ENCODE measurements at regions not wholly inside any gene's neighbourhood (a gene's known extent, or its start where the extent isn't known, plus 50 kb on each side); places are given as distances from the start of the nearest gene placed in this dataset.
"Not testable (repeated sequence)": the region's sequence is repeated elsewhere in the genome, so short reads cannot be mapped to it uniquely, and the experiment has no call there.

- intact Hi-C loops (cut with micrococcal nuclease): loop anchor here (2.0 kb wide), 3 partner anchors 49 to 165 kb away; partner anchors contain the start of gene XRCC2
Measured at GRCh38 chr7:152511736-152512135, 75.9 kb upstream of the KMT2C start.

GRCh38 chr7:152508701-152509100, 72.9 kb upstream of the KMT2C start:
- H3K27ac Mint-ChIP-seq: no peak overlapping the region
- DNase-seq: no peak
- peaks cover 7% of the 10 kb centered on the region for H3K4me1 Mint-ChIP-seq (ENCODE audit: low read depth)
- CTCF ChIA-PET: interaction anchor here (0.7 kb wide), 1 partner anchor 12 kb away, joined by 3 read pairs; no protein-coding TSS in a partner anchor
- H3K9me3 Mint-ChIP-seq: no peaks in the 10 kb centered on the region
- intact Hi-C loops (cut with micrococcal nuclease): no loop called here
- H3K36me3 Mint-ChIP-seq (ENCODE audit: low read depth): no peaks in the 10 kb centered on the region
- H3K27me3 Mint-ChIP-seq (ENCODE audit: low read depth): no peaks in the 10 kb centered on the region
- no peak overlapping the region for H3K4me3 Mint-ChIP-seq

More at GRCh38 chr7:152511736-152512135, 75.9 kb upstream of the KMT2C start:
- peaks cover 8% of the 10 kb centered on the region for H3K4me1 Mint-ChIP-seq (ENCODE audit: low read depth)
- DNase-seq: no peak
- CTCF ChIA-PET: interaction anchor here (0.6 to 1.3 kb wide), 2 partner anchors 33 to 175 kb away, joined by 3 read pairs; no protein-coding TSS in a partner anchor
- H3K9me3 Mint-ChIP-seq: no peaks in the 10 kb centered on the region
- no peaks in the 10 kb centered on the region for H3K27me3 Mint-ChIP-seq (ENCODE audit: low read depth)
- no peaks in the 10 kb centered on the region for H3K36me3 Mint-ChIP-seq (ENCODE audit: low read depth)
- H3K4me3 Mint-ChIP-seq: peak overlapping the region; percentile 39
- H3K27ac Mint-ChIP-seq: no peak overlapping the region

GRCh38 chr7:152505606-152506005, 69.8 kb upstream of the KMT2C start:
- no peaks in the 10 kb centered on the region for H3K9me3 Mint-ChIP-seq
- intact Hi-C loops (cut with micrococcal nuclease): no loop called here
- H3K36me3 Mint-ChIP-seq (ENCODE audit: low read depth): no peaks in the 10 kb centered on the region
- CTCF ChIA-PET: no interaction called here
- DNase-seq: no peak
- no peaks in the 10 kb centered on the region for H3K4me1 Mint-ChIP-seq (ENCODE audit: low read depth)
- no peak overlapping the region for H3K27ac Mint-ChIP-seq
- no peaks in the 10 kb centered on the region for H3K27me3 Mint-ChIP-seq (ENCODE audit: low read depth)
- no peak overlapping the region for H3K4me3 Mint-ChIP-seq

GRCh38 chr7:152504816-152505215, 69.0 kb upstream of the KMT2C start:
- Mint-ChIP-seq H3K4me1 (ENCODE audit: low read depth) (no peaks in the 10 kb centered on the region), H3K9me3 (no peaks in the 10 kb centered on the region), H3K27ac (no peak overlapping the region), H3K4me3 (no peak overlapping the region), H3K36me3 (ENCODE audit: low read depth) (no peaks in the 10 kb centered on the region), H3K27me3 (ENCODE audit: low read depth) (no peaks in the 10 kb centered on the region)
- intact Hi-C loops (cut with micrococcal nuclease): no loop called here
- DNase-seq: no peak
- CTCF ChIA-PET: no interaction called here

GRCh38 chr7:152504367-152504766, 68.6 kb upstream of the KMT2C start:
- Mint-ChIP-seq H3K4me1 (ENCODE audit: low read depth) (no peaks in the 10 kb centered on the region), H3K27me3 (ENCODE audit: low read depth) (no peaks in the 10 kb centered on the region), H3K27ac (no peak overlapping the region), H3K9me3 (no peaks in the 10 kb centered on the region), H3K4me3 (no peak overlapping the region), H3K36me3 (ENCODE audit: low read depth) (no peaks in the 10 kb centered on the region)
- CTCF ChIA-PET: no interaction called here
- no peak for DNase-seq
- intact Hi-C loops (cut with micrococcal nuclease): no loop called here

- DNase-seq: no peak
- Mint-ChIP-seq H3K4me1 (ENCODE audit: low read depth) (no peaks in the 10 kb centered on the region), H3K36me3 (ENCODE audit: low read depth) (no peaks in the 10 kb centered on the region), H3K27ac (no peak overlapping the region), H3K9me3 (no peaks in the 10 kb centered on the region), H3K27me3 (ENCODE audit: low read depth) (no peaks in the 10 kb centered on the region), H3K4me3 (no peak overlapping the region)
- CTCF ChIA-PET: no interaction called here
- intact Hi-C loops (cut with micrococcal nuclease): no loop called here
Measured at GRCh38 chr7:152502813-152503790, 67.3 kb upstream of the KMT2C start.

- Mint-ChIP-seq H3K9me3 (no peaks in the 10 kb centered on the region), H3K4me3 (no peak overlapping the region), H3K36me3 (ENCODE audit: low read depth) (no peaks in the 10 kb centered on the region), H3K4me1 (ENCODE audit: low read depth) (no peaks in the 10 kb centered on the region), H3K27me3 (ENCODE audit: low read depth) (no peaks in the 10 kb centered on the region), H3K27ac (no peak overlapping the region)
- no peak for DNase-seq
- intact Hi-C loops (cut with micrococcal nuclease): no loop called here
- CTCF ChIA-PET: interaction anchor here (0.6 kb wide), 1 partner anchor 401 kb away, joined by 3 read pairs; no protein-coding TSS in a partner anchor
Measured at GRCh38 chr7:152501506-152501905, 65.7 kb upstream of the KMT2C start.

- H3K9me3 Mint-ChIP-seq; intact Hi-C loops (cut with micrococcal nuclease); DNase-seq; H3K36me3 Mint-ChIP-seq (ENCODE audit: low read depth); CTCF ChIA-PET; H3K4me3 Mint-ChIP-seq; H3K4me1 Mint-ChIP-seq (ENCODE audit: low read depth); H3K27ac Mint-ChIP-seq; H3K27me3 Mint-ChIP-seq (ENCODE audit: low read depth): not testable (repeated sequence)
Measured at GRCh38 chr7:152499969-152500368, 64.2 kb upstream of the KMT2C start.

GRCh38 chr7:152495867-152496266, 60.1 kb upstream of the KMT2C start:
- no peak overlapping the region for H3K27ac Mint-ChIP-seq
- CTCF ChIA-PET: no interaction called here
- no peak overlapping the region for H3K4me3 Mint-ChIP-seq
- intact Hi-C loops (cut with micrococcal nuclease): no loop called here
- no peaks in the 10 kb centered on the region for H3K36me3 Mint-ChIP-seq (ENCODE audit: low read depth)
- H3K4me1 Mint-ChIP-seq (ENCODE audit: low read depth): no peaks in the 10 kb centered on the region
- peaks cover 1% of the 10 kb centered on the region for H3K9me3 Mint-ChIP-seq
- no peaks in the 10 kb centered on the region for H3K27me3 Mint-ChIP-seq (ENCODE audit: low read depth)
- DNase-seq: no peak

GRCh38 chr7:152492952-152493351, 57.1 kb upstream of the KMT2C start:
- peaks cover 1% of the 10 kb centered on the region for H3K9me3 Mint-ChIP-seq
- intact Hi-C loops (cut with micrococcal nuclease): no loop called here
- no peak overlapping the region for H3K27ac Mint-ChIP-seq
- no peak overlapping the region for H3K4me3 Mint-ChIP-seq
- CTCF ChIA-PET: no interaction called here
- DNase-seq: no peak
- H3K4me1 Mint-ChIP-seq (ENCODE audit: low read depth): no peaks in the 10 kb centered on the region
- no peaks in the 10 kb centered on the region for H3K36me3 Mint-ChIP-seq (ENCODE audit: low read depth)
- no peaks in the 10 kb centered on the region for H3K27me3 Mint-ChIP-seq (ENCODE audit: low read depth)

- no peak for DNase-seq
- Mint-ChIP-seq H3K27ac (no peak overlapping the region), H3K36me3 (ENCODE audit: low read depth) (no peaks in the 10 kb centered on the region), H3K27me3 (ENCODE audit: low read depth) (no peaks in the 10 kb centered on the region), H3K9me3 (no peaks in the 10 kb centered on the region), H3K4me3 (no peak overlapping the region), H3K4me1 (ENCODE audit: low read depth) (no peaks in the 10 kb centered on the region)
- intact Hi-C loops (cut with micrococcal nuclease): no loop called here
- CTCF ChIA-PET: no interaction called here
Measured at GRCh38 chr7:152489044-152489443, 53.2 kb upstream of the KMT2C start.

- intact Hi-C loops (cut with micrococcal nuclease): no loop called here
- Mint-ChIP-seq H3K4me3 (no peak overlapping the region), H3K27me3 (ENCODE audit: low read depth) (no peaks in the 10 kb centered on the region), H3K36me3 (ENCODE audit: low read depth) (no peaks in the 10 kb centered on the region), H3K27ac (no peak overlapping the region), H3K9me3 (no peaks in the 10 kb centered on the region), H3K4me1 (ENCODE audit: low read depth) (no peaks in the 10 kb centered on the region)
- DNase-seq: no peak
- CTCF ChIA-PET: no interaction called here
Measured at GRCh38 chr7:152486968-152487367, 51.2 kb upstream of the KMT2C start.

GRCh38 chr7:152485826-152486225, 50.0 kb upstream of the KMT2C start:
- CTCF ChIA-PET: no interaction called here
- no peaks in the 10 kb centered on the region for H3K36me3 Mint-ChIP-seq (ENCODE audit: low read depth)
- no peak for DNase-seq
- H3K9me3 Mint-ChIP-seq: no peaks in the 10 kb centered on the region
- H3K27me3 Mint-ChIP-seq (ENCODE audit: low read depth): no peaks in the 10 kb centered on the region
- H3K27ac Mint-ChIP-seq: no peak overlapping the region
- intact Hi-C loops (cut with micrococcal nuclease): no loop called here
- H3K4me1 Mint-ChIP-seq (ENCODE audit: low read depth): no peaks in the 10 kb centered on the region
- H3K4me3 Mint-ChIP-seq: no peak overlapping the region

All from activated naive CD4-positive, alpha-beta T cell treated with anti-CD3 and anti-CD28 coated beads for 36 hours (primary cell).